DOHH2 (cell line): ENCODE measurements at regions not wholly inside any gene's neighbourhood (a gene's known extent, or its start where the extent isn't known, plus 50 kb on each side); places are given as distances from the start of the nearest gene placed in this dataset.

Experiments
- H3F3A ChIP-seq: fragments of 200-600 bp; sonication (generic), shearing (Covaris generic); 2 replicates; pipeline ENCODE4 v1.6.0; 2016; ENCODE audit warnings: antibody characterized with exemption, mild to moderate bottlenecking; ENCODE audit not compliant: control insufficient read depth, insufficient read depth
- H3K27ac ChIP-seq: fragments of 200-600 bp; sonication (generic); 2 replicates; pipeline ENCODE4 v1.5.1; 2014; ENCODE audit warnings: low read depth, mild to moderate bottlenecking, low read length, moderate library complexity
- H3K27me3 ChIP-seq: fragments of 200-600 bp; sonication (generic); 2 replicates; pipeline ENCODE4 v1.6.1; 2014; ENCODE audit warnings: mild to moderate bottlenecking, low read length, mixed read lengths; ENCODE audit not compliant: control insufficient read depth
- H3K36me3 ChIP-seq: fragments of 200-600 bp; sonication (generic); 2 replicates; pipeline ENCODE4 v1.6.1; 2014; ENCODE audit warnings: mild to moderate bottlenecking, low read length, moderate library complexity, mixed read lengths; ENCODE audit not compliant: control insufficient read depth
- H3K4me1 ChIP-seq: fragments of 200-600 bp; sonication (generic); 2 replicates; pipeline ENCODE4 v1.6.1; 2014; ENCODE audit warnings: mild to moderate bottlenecking, low read length, mixed read lengths; ENCODE audit not compliant: control insufficient read depth
- H3K4me2 ChIP-seq: fragments of 200-600 bp; sonication (generic); 2 replicates; pipeline ENCODE4 v1.6.0; 2014; ENCODE audit warnings: mild to moderate bottlenecking, low read length, moderate library complexity
- H3K4me3 ChIP-seq: fragments of 200-600 bp; sonication (generic); 2 replicates; pipeline ENCODE4 v1.5.1; 2014; ENCODE audit warnings: mild to moderate bottlenecking, low read length, mixed read lengths
- H3K79me2 ChIP-seq: fragments of 200-600 bp; sonication (generic); 2 replicates; pipeline ENCODE4 v1.6.1; 2014; ENCODE audit warnings: mild to moderate bottlenecking, low read length, mixed read lengths; ENCODE audit not compliant: control insufficient read depth
- H3K9me2 ChIP-seq: fragments of 200-600 bp; sonication (generic); replicated peaks from 2 replicates; pipeline ENCODE4 v1.6.1; 2014; ENCODE audit warnings: mild to moderate bottlenecking, low read length, mixed read lengths; ENCODE audit not compliant: control insufficient read depth
- H3K9me3 ChIP-seq: fragments of 200-600 bp; sonication (generic); 2 replicates; pipeline ENCODE4 v1.6.1; 2014; ENCODE audit warnings: antibody characterized with exemption, low read length, mixed read lengths; ENCODE audit not compliant: control insufficient read depth, insufficient read depth
- H4K20me1 ChIP-seq: fragments of 200-600 bp; sonication (generic); 2 replicates; pipeline ENCODE4 v1.6.0; 2014; ENCODE audit warnings: low read depth, mild to moderate bottlenecking, antibody characterized with exemption, low read length, moderate library complexity; ENCODE audit not compliant: control insufficient read depth, insufficient read depth
- CTCF ChIP-seq: fragments of 200-600 bp; sonication (generic); IDR thresholded peaks from one replicate; pipeline ENCODE4 v1.5.1; 2014; ENCODE audit warnings: antibody characterized with exemption, mild to moderate bottlenecking, low read depth, low read length; ENCODE audit not compliant: poor library complexity, severe bottlenecking
- EZH2phosphoT487 ChIP-seq: fragments of 200-600 bp; sonication (generic); IDR thresholded peaks from 2 replicates; pipeline ENCODE4 v1.6.1; 2017; ENCODE audit warnings: borderline replicate concordance, mild to moderate bottlenecking, antibody characterized with exemption, low read length, moderate library complexity, mixed read lengths

- Histone ChIP-seq H3K4me1 (no peaks in the 10 kb centered on the region), H3K79me2 (no peaks in the 10 kb centered on the region), H3K36me3 (no peaks in the 10 kb centered on the region), H3K4me3 (no peak overlapping the region), H3F3A (no peaks in the 10 kb centered on the region), H3K27me3 (no peaks in the 10 kb centered on the region), H3K4me2 (no peak overlapping the region), H3K9me2 (no peaks in the 10 kb centered on the region), H4K20me1 (no peaks in the 10 kb centered on the region), H3K9me3 (no peaks in the 10 kb centered on the region), H3K27ac (no peak overlapping the region)
- TF ChIP-seq EZH2phosphoT487, result no peak
- peak; percentile 10 for TF ChIP-seq CTCF
These were observed 121.1 kb downstream of the SPATA18 start for GRCh38 chr4:52172166-52172565.

DNA sequence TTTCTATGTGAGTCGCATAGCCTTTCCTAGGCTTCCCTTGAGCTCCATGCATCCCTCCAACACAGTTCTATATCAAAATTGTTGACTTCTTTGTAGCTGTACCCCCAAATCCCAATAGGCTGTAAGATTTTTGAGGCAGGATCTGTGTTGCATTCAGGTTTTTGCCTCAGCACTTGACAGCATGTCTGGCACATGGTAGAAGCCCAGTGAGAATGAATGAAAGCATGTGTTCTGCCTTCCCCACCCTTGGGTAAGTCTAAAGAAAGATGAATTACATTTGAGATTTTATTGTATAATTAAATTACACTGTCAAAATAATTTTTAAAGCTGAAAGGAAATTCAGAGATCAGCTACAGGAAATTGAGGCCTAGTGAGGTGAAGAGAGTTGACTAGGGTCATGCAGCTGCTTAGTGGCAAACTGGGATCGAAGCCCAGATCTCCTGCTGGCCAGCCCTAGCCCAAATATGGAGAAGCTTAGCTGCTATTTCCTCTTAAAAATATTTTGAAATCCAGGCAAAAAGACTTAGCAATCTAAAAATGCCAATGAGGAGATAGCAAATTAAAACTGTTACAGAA, 122.5 kb downstream of the SPATA18 start:
- H3K9me3 ChIP-seq, result no peaks in the 10 kb centered on the region
- H4K20me1 ChIP-seq, result no peaks in the 10 kb centered on the region
- no peaks in the 10 kb centered on the region for H3K36me3 ChIP-seq

DNA sequence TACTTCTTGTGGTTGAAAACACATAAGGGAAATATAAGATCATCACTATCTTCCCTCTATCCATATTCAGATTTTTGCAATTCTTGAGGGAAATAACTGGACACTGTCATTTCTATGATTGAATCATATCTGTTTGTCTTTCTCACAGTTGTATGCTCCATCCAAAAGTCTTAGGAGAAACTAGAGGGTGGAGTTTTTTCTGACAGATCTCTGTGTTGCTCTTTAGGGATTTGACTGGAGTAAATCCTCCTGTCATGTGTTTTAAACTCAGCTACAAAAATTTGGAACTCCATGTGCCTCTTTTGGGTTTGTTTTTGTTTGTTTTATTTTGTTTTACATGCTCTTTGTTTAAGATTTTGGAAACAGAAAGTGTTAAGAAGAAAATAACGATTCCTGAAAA, 136.5 kb downstream of the SPATA18 start:
- no peak overlapping the region for H3K27ac ChIP-seq
- TF ChIP-seq EZH2phosphoT487, result no peak
- no peak for TF ChIP-seq CTCF
- H3K79me2 ChIP-seq, result no peaks in the 10 kb centered on the region
- no peaks in the 10 kb centered on the region for H3K27me3 ChIP-seq
- no peaks in the 10 kb centered on the region for H3K4me1 ChIP-seq
- no peaks in the 10 kb centered on the region for H3K9me3 ChIP-seq
- H3K9me2 ChIP-seq, result no peaks in the 10 kb centered on the region
- H3K36me3 ChIP-seq, result no peaks in the 10 kb centered on the region
- no peaks in the 10 kb centered on the region for H4K20me1 ChIP-seq
- no peaks in the 10 kb centered on the region for H3F3A ChIP-seq
- H3K4me3 ChIP-seq, result no peak overlapping the region
- no peak overlapping the region for H3K4me2 ChIP-seq

More for the DNA sequence above, 122.5 kb downstream of the SPATA18 start:
- no peak overlapping the region for H3K27ac ChIP-seq
- no peak overlapping the region for H3K4me2 ChIP-seq
- no peaks in the 10 kb centered on the region for H3K4me1 ChIP-seq
- H3K4me3 ChIP-seq, result no peak overlapping the region
- TF ChIP-seq EZH2phosphoT487, result no peak
- TF ChIP-seq CTCF, result no peak
- H3K9me2 ChIP-seq, result no peaks in the 10 kb centered on the region
- H3F3A ChIP-seq, result no peaks in the 10 kb centered on the region
- no peaks in the 10 kb centered on the region for H3K27me3 ChIP-seq
- no peaks in the 10 kb centered on the region for H3K79me2 ChIP-seq

- no peak overlapping the region for H3K4me2 ChIP-seq
- no peaks in the 10 kb centered on the region for H3K4me1 ChIP-seq
- H3K79me2 ChIP-seq, result no peaks in the 10 kb centered on the region
- no peaks in the 10 kb centered on the region for H3K9me2 ChIP-seq
- no peak overlapping the region for H3K4me3 ChIP-seq
- no peaks in the 10 kb centered on the region for H4K20me1 ChIP-seq
- TF ChIP-seq EZH2phosphoT487, result no peak
- no peak for TF ChIP-seq CTCF
- H3K9me3 ChIP-seq, result no peaks in the 10 kb centered on the region
- no peaks in the 10 kb centered on the region for H3K27me3 ChIP-seq
- no peaks in the 10 kb centered on the region for H3F3A ChIP-seq
- no peak overlapping the region for H3K27ac ChIP-seq
- H3K36me3 ChIP-seq, result no peaks in the 10 kb centered on the region
These were observed 140.9 kb downstream of the SPATA18 start for GRCh38 chr4:52192001-52192400.
